ENCODE measurements at regions not wholly inside any gene's neighbourhood (a gene's known extent, or its start where the extent isn't known, plus 50 kb on each side); places are given as distances from the start of the nearest gene placed in this dataset.

DNA sequence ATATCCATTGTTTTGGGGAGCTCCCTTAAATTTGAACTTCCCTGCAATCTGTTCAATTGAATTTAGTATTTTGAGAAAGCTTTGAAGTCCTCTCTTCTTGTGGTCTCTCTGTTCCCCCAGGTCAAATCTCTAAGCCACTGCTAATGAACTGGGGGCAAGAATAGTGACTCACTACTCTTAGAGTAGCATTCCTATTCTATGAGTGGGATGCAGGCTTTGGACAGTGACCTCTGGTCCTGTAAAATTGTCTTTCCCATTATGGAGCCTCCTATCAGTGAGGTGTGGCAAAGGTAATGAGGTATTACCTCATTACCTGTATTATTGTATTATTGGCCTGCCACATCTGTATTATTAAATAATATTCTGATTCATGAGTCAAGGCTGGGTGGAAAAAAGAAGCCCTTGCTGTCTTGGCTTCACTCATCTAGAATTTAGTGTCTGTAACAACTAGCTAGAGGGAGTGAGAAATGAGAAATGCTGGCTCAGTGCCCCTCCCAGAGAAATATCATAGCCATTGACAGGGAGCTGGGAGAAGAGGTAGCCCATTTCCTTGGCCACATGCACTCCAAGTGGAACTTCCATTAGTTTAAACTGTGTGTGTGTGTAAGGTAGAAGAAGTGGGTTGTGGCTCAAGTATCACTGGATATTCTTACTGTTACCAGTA lies 393.9 kb upstream of the CTSO start:
- no peak overlapping the region for H3K9ac ChIP-seq (replicated peaks; ENCODE audit: extremely low read depth, insufficient read depth, low read length)
- no peak overlapping the region for H3K4me3 ChIP-seq (replicated peaks in 1 of 3; ENCODE audit: insufficient read depth in 1 of 3, low read depth in 1 of 3, low read length in 3 of 3)
- DNase-seq (ENCODE audit: low read depth, low spot score) = no peak
- no peak for TF ChIP-seq POLR2A (IDR thresholded peaks at IDR 0.05; ENCODE audit: low read depth, low read length)
- TF ChIP-seq MYC (IDR thresholded peaks at IDR 0.05; ENCODE audit: low read depth, low read length) = no peak
- TF ChIP-seq FOS (IDR thresholded peaks at IDR 0.05; ENCODE audit: borderline replicate concordance, insufficient read depth, low read length) = peak; percentile 9
- no peak for TF ChIP-seq POLR2AphosphoS5 (IDR thresholded peaks at IDR 0.05; ENCODE audit: insufficient read depth, low read depth, low read length)
- TF ChIP-seq JUN (IDR thresholded peaks at IDR 0.05; ENCODE audit: borderline replicate concordance, insufficient read depth, insufficient read length, low read depth) = no peak
- TF ChIP-seq EZH2 (IDR thresholded peaks at IDR 0.05; ENCODE audit: borderline replicate concordance, low read depth, low read length, severe bottlenecking) = no peak
- BruUV-seq (replicated peaks) = no TSS peak
- no peaks in the 10 kb centered on the region for H3K9me1 ChIP-seq (replicated peaks; ENCODE audit: control insufficient read depth, extremely low read depth, insufficient read depth, low read length)
- H4K20me1 ChIP-seq (replicated peaks; ENCODE audit: control insufficient read depth, extremely low read depth, insufficient read depth, low read length) = no peaks in the 10 kb centered on the region
- H3K79me2 ChIP-seq (ENCODE audit: control insufficient read depth, insufficient read depth, low read length) = no peaks in the 10 kb centered on the region
- no peak overlapping the region for H2AFZ ChIP-seq (ENCODE audit: low read depth, low read length)
- H3K4me1 ChIP-seq (ENCODE audit: control insufficient read depth, extremely low read depth, insufficient read depth, low read length) = no peaks in the 10 kb centered on the region
- dilution Hi-C loops (cut with MboI; ENCODE audit: extremely low pct_ligation_motif_present, low sequenced_read_pairs) (no loop called here), intact Hi-C loops (cut with micrococcal nuclease) (no loop called here)
- H3K27me3 ChIP-seq (ENCODE audit: control insufficient read depth in 2 of 2, insufficient read depth in 2 of 2, low read length in 2 of 2) = no peaks in the 10 kb centered on the region
- ChIA-PET POLR2A (no interaction called here), CTCF (interaction anchor here (0.8 to 0.9 kb wide), 2 partner anchors 9 to 1377 kb away, joined by 3 read pairs; no protein-coding TSS in a partner anchor)
- no peaks in the 10 kb centered on the region for H3K9me3 ChIP-seq (replicated peaks; ENCODE audit: control insufficient read depth, insufficient read depth, low read length)
- no peak overlapping the region for H3K27ac ChIP-seq (ENCODE audit: insufficient read depth, low read depth, low read length)
- FAIRE-seq = no peak
- H3K4me2 ChIP-seq (ENCODE audit: insufficient read depth, low read length) = no peak overlapping the region
- no peaks in the 10 kb centered on the region for H3K36me3 ChIP-seq (ENCODE audit: control insufficient read depth in 2 of 2, extremely low read depth in 1 of 2, insufficient read depth in 2 of 2, low read length in 2 of 2)

DNA sequence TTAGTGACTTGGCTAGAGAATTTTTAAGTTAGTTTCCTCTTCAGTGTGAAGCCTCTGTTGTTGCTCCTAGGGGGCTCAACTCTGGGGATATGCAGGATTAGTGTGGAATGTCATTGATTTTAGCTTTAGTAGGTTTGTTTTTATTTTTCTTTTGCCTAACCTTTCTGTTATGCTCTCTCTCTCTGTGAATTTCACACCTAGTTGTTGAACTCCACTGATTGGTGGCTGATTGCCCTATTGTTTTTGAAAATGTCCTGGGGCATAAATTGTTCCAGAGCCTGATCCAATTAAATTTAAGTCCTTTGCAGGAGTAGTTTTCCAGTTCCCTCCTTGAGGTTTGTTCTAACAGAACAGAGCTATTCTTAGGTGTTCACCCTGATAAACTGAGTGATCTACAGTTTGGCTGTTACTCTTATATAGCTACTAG lies 393.3 kb upstream of the CTSO start:
- CTCF ChIA-PET = interaction anchor here (0.9 kb wide), 1 partner anchor 1376 kb away, joined by 3 read pairs; no protein-coding TSS in a partner anchor
- dilution Hi-C loops (cut with MboI; ENCODE audit: extremely low pct_ligation_motif_present, low sequenced_read_pairs) = no loop called here
- no peak for DNase-seq (ENCODE audit: low read depth, low spot score)

More for the DNA sequence above, 393.3 kb upstream of the CTSO start:
- POLR2A ChIA-PET = no interaction called here
- H3K9me1 ChIP-seq (replicated peaks; ENCODE audit: control insufficient read depth, extremely low read depth, insufficient read depth, low read length) = no peaks in the 10 kb centered on the region
- no TSS peak for BruUV-seq (replicated peaks)
- no peaks in the 10 kb centered on the region for H3K79me2 ChIP-seq (ENCODE audit: control insufficient read depth, insufficient read depth, low read length)
- H2AFZ ChIP-seq (ENCODE audit: low read depth, low read length) = no peak overlapping the region
- TF ChIP-seq, protein P1, sequence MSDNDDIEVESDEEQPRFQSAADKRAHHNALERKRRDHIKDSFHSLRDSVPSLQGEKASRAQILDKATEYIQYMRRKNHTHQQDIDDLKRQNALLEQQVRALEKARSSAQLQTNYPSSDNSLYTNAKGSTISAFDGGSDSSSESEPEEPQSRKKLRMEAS (IDR thresholded peaks at IDR 0.05; ENCODE audit: insufficient read depth, insufficient read length) = no peak
- TF ChIP-seq JUN (IDR thresholded peaks at IDR 0.05; ENCODE audit: borderline replicate concordance, insufficient read depth, insufficient read length, low read depth) (no peak), POLR2A (IDR thresholded peaks at IDR 0.05; ENCODE audit: low read depth, low read length) (no peak), POLR2AphosphoS5 (IDR thresholded peaks at IDR 0.05; ENCODE audit: insufficient read depth, low read depth, low read length) (no peak)
- TF ChIP-seq, protein P2, sequence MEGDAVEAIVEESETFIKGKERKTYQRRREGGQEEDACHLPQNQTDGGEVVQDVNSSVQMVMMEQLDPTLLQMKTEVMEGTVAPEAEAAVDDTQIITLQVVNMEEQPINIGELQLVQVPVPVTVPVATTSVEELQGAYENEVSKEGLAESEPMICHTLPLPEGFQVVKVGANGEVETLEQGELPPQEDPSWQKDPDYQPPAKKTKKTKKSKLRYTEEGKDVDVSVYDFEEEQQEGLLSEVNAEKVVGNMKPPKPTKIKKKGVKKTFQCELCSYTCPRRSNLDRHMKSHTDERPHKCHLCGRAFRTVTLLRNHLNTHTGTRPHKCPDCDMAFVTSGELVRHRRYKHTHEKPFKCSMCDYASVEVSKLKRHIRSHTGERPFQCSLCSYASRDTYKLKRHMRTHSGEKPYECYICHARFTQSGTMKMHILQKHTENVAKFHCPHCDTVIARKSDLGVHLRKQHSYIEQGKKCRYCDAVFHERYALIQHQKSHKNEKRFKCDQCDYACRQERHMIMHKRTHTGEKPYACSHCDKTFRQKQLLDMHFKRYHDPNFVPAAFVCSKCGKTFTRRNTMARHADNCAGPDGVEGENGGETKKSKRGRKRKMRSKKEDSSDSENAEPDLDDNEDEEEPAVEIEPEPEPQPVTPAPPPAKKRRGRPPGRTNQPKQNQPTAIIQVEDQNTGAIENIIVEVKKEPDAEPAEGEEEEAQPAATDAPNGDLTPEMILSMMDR (IDR thresholded peaks at IDR 0.05; ENCODE audit: extremely low read depth in 1 of 2, insufficient read depth in 1 of 2, low read depth in 1 of 2, low read length in 2 of 2) = no peak
- H3K27ac ChIP-seq (ENCODE audit: insufficient read depth, low read depth, low read length) = no peak overlapping the region
- FAIRE-seq = no peak
- intact Hi-C loops (cut with micrococcal nuclease) = no loop called here
- no peaks in the 10 kb centered on the region for H3K9me3 ChIP-seq (replicated peaks; ENCODE audit: control insufficient read depth, insufficient read depth, low read length)
- no peaks in the 10 kb centered on the region for H3K36me3 ChIP-seq (ENCODE audit: control insufficient read depth in 2 of 2, extremely low read depth in 1 of 2, insufficient read depth in 2 of 2, low read length in 2 of 2)
- H3K4me2 ChIP-seq (ENCODE audit: insufficient read depth, low read length) = no peak overlapping the region
- H3K4me1 ChIP-seq (ENCODE audit: control insufficient read depth, extremely low read depth, insufficient read depth, low read length) = no peaks in the 10 kb centered on the region
- H3K27me3 ChIP-seq (ENCODE audit: control insufficient read depth in 2 of 2, insufficient read depth in 2 of 2, low read length in 2 of 2) = no peaks in the 10 kb centered on the region
- no peaks in the 10 kb centered on the region for H4K20me1 ChIP-seq (replicated peaks; ENCODE audit: control insufficient read depth, extremely low read depth, insufficient read depth, low read length)
- H3K9ac ChIP-seq (replicated peaks; ENCODE audit: extremely low read depth, insufficient read depth, low read length) = no peak overlapping the region
- no peak overlapping the region for H3K4me3 ChIP-seq (replicated peaks in 1 of 3; ENCODE audit: insufficient read depth in 1 of 3, low read depth in 1 of 3, low read length in 3 of 3)

Data from endothelial cell of umbilical vein (primary cell).